Esophagus muscularis mucosa (tissue), 3 donors: ENCODE measurements at regions not wholly inside any gene's neighbourhood (a gene's known extent, or its start where the extent isn't known, plus 50 kb on each side); places are given as distances from the start of the nearest gene placed in this dataset.

Source experiments
- CTCF ChIP-seq, 3 experiments: fragments of 200-600 bp in 2 of 3; fragments of 450-650 bp in 1 of 3; sonication (generic) in 2 of 3; IDR thresholded peaks; one replicate each; pipeline ENCODE4 v1.5.1; 2017 to 2019; ENCODE audit warnings: antibody characterized with exemption in 3 of 3, mild to moderate bottlenecking in 2 of 3, moderate library complexity in 1 of 3
- EP300 ChIP-seq: sonication (generic); formaldehyde crosslinking; IDR thresholded peaks from one replicate; pipeline ENCODE4 v1.6.1; 2017; ENCODE audit warnings: antibody characterized with exemption

DNA sequence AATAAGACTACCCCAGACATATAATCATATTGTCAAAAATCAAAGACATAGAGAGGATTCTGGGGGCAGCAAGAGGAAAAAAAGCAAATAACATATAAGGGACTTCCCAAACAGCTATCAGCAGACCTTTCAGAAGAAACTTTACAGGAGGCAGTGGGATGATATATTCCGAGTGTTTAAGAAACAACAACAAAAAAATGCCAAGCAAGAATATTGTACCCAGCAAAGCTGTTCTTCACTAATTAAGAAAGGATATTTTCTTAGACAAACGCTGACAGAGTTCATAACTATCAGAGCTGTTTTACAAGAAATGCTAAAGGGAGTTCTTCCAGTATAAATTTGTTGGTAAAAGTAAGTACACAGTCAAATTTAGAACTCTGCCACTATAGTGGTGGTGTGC lies 243.3 kb upstream of the AFDN start:
- TF ChIP-seq EP300 (no peak), CTCF (IDR thresholded peaks at IDR 0.05) (no peak)
